ENCODE measurements at regions not wholly inside any gene's neighbourhood (a gene's known extent, or its start where the extent isn't known, plus 50 kb on each side); places are given as distances from the start of the nearest gene placed in this dataset.

DNA sequence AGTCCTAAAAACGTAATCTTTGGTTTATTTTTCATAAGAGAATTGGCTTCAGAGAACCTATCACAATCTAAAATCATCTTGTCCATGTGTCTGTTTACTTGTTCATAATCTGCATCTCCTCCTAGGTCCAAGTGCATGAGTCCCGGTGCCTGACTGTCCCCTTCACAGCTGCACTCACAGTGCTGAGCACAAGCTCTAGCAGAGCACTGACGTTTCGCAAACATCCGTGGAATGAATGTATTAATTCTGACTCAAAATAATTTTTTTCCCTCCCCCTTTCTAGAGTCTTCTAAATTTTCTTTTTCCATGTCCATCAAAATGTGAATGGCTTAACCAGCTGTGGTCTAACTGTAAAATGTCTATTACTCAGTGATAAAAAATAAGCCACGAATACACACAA is 245.5 kb upstream of the TSHZ3 start:
- H3K4me1 ChIP-seq (ENCODE audit: control insufficient read depth, insufficient read depth, low read length) = no peaks in the 10 kb centered on the region
- no peaks in the 10 kb centered on the region for H3K36me3 ChIP-seq (ENCODE audit: control insufficient read depth, insufficient read depth, low read length)
- no peak overlapping the region for H3K27ac ChIP-seq (ENCODE audit: low read length)
- H3K27me3 ChIP-seq (ENCODE audit: control insufficient read depth, insufficient read depth, low read length) = peaks cover 2% of the 10 kb centered on the region
- WGBS (ENCODE audit: insufficient coverage) = 27% methylated on average over 2 of the region's 6 CpGs
- no peak for DNase-seq
- H3K9me3 ChIP-seq (replicated peaks; ENCODE audit: control insufficient read depth, low read depth, low read length) = no peaks in the 10 kb centered on the region
- H3K4me3 ChIP-seq (ENCODE audit: low read length) = no peak overlapping the region

- no peaks in the 10 kb centered on the region for H3K4me1 ChIP-seq (ENCODE audit: control insufficient read depth, insufficient read depth, low read length)
- H3K27ac ChIP-seq (ENCODE audit: low read length) = no peak overlapping the region
- H3K27me3 ChIP-seq (ENCODE audit: control insufficient read depth, insufficient read depth, low read length) = peaks cover 2% of the 10 kb centered on the region
- no peaks in the 10 kb centered on the region for H3K9me3 ChIP-seq (replicated peaks; ENCODE audit: control insufficient read depth, low read depth, low read length)
- whole genome bisulfite sequencing (ENCODE audit: insufficient coverage) = 71% methylated on average over 3 of the region's 4 CpGs
- H3K36me3 ChIP-seq (ENCODE audit: control insufficient read depth, insufficient read depth, low read length) = no peaks in the 10 kb centered on the region
- no peak overlapping the region for H3K4me3 ChIP-seq (ENCODE audit: low read length)
- no peak for DNase-seq
Observed at GRCh38 chr19:31595521-31595920, 246.3 kb upstream of the TSHZ3 start.

DNA sequence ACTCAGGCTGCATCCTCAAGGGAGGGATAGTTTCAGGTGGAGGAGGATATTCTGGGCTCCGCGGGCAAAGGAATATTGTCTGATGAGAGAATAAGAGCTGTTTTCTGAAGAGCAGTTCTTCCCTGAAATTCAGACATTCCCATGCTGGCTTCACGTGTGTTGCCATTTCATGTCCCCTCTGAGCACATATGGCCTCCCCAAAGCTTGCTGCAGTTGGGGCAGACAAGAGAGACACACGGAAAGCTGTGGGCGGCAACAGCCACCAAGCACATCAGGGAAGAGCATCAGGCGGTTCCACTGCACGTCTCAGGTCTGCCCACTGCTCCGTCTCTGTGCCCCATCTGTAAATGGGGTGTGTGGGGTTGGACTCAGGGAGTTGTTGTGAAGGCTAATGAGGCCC is 247.5 kb upstream of the TSHZ3 start:
- H3K4me1 ChIP-seq (ENCODE audit: control insufficient read depth, insufficient read depth, low read length) = no peaks in the 10 kb centered on the region
- no peak overlapping the region for H3K4me3 ChIP-seq (ENCODE audit: low read length)
- no peak for DNase-seq
- peaks cover 2% of the 10 kb centered on the region for H3K27me3 ChIP-seq (ENCODE audit: control insufficient read depth, insufficient read depth, low read length)
- 89% methylated on average over 6 of the region's 8 CpGs for WGBS (ENCODE audit: insufficient coverage)
- no peak overlapping the region for H3K27ac ChIP-seq (ENCODE audit: low read length)
- no peaks in the 10 kb centered on the region for H3K36me3 ChIP-seq (ENCODE audit: control insufficient read depth, insufficient read depth, low read length)
- H3K9me3 ChIP-seq (replicated peaks; ENCODE audit: control insufficient read depth, low read depth, low read length) = no peaks in the 10 kb centered on the region

DNA sequence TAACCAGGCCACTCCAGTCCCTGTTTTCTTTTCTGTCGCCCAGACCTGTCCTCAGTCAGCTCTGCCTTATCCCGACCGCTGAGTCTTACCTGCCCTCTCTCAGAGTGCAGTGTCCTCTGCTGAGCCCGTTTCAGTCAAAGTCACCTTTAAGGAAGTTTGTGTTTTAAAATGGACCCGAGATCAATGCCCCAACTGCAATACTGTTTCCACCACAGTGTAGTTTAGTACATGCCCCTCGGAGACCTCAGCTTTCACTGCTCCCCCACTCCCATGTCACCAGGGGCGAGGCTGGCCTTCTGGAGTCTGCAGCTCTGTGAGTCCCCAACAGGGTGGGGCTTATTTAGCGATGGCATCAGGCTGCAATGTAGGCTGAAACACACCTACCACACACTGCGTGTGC is 248.4 kb upstream of the TSHZ3 start:
- WGBS (ENCODE audit: insufficient coverage) = 90% methylated on average over 5 of the region's 9 CpGs
- no peaks in the 10 kb centered on the region for H3K9me3 ChIP-seq (replicated peaks; ENCODE audit: control insufficient read depth, low read depth, low read length)

GRCh38 chr19:31598730-31599238 is 249.5 kb upstream of the TSHZ3 start:
- WGBS (ENCODE audit: insufficient coverage) = no CpG with 5 or more reads among the region's 2 CpGs
- Histone ChIP-seq H3K27me3 (ENCODE audit: control insufficient read depth, insufficient read depth, low read length) (no peaks in the 10 kb centered on the region), H3K4me1 (ENCODE audit: control insufficient read depth, insufficient read depth, low read length) (no peaks in the 10 kb centered on the region), H3K27ac (ENCODE audit: low read length) (no peak overlapping the region), H3K9me3 (replicated peaks; ENCODE audit: control insufficient read depth, low read depth, low read length) (no peaks in the 10 kb centered on the region), H3K36me3 (ENCODE audit: control insufficient read depth, insufficient read depth, low read length) (no peaks in the 10 kb centered on the region), H3K4me3 (ENCODE audit: low read length) (no peak overlapping the region)
- DNase-seq = no peak

More for the DNA sequence above, 248.4 kb upstream of the TSHZ3 start:
- no peaks in the 10 kb centered on the region for H3K4me1 ChIP-seq (ENCODE audit: control insufficient read depth, insufficient read depth, low read length)
- DNase-seq = no peak
- H3K36me3 ChIP-seq (ENCODE audit: control insufficient read depth, insufficient read depth, low read length) = no peaks in the 10 kb centered on the region
- H3K27ac ChIP-seq (ENCODE audit: low read length) = no peak overlapping the region
- H3K27me3 ChIP-seq (ENCODE audit: control insufficient read depth, insufficient read depth, low read length) = no peaks in the 10 kb centered on the region
- no peak overlapping the region for H3K4me3 ChIP-seq (ENCODE audit: low read length)

- 84% methylated on average over 6 of the region's 11 CpGs for WGBS (ENCODE audit: insufficient coverage)
- H3K4me1 ChIP-seq (ENCODE audit: control insufficient read depth, insufficient read depth, low read length) = no peaks in the 10 kb centered on the region
- no peaks in the 10 kb centered on the region for H3K36me3 ChIP-seq (ENCODE audit: control insufficient read depth, insufficient read depth, low read length)
- no peaks in the 10 kb centered on the region for H3K27me3 ChIP-seq (ENCODE audit: control insufficient read depth, insufficient read depth, low read length)
- H3K9me3 ChIP-seq (replicated peaks; ENCODE audit: control insufficient read depth, low read depth, low read length) = no peaks in the 10 kb centered on the region
- no peak overlapping the region for H3K4me3 ChIP-seq (ENCODE audit: low read length)
- DNase-seq = no peak
- H3K27ac ChIP-seq (ENCODE audit: low read length) = no peak overlapping the region
Observed at GRCh38 chr19:31600731-31601295, 251.6 kb upstream of the TSHZ3 start.

DNA sequence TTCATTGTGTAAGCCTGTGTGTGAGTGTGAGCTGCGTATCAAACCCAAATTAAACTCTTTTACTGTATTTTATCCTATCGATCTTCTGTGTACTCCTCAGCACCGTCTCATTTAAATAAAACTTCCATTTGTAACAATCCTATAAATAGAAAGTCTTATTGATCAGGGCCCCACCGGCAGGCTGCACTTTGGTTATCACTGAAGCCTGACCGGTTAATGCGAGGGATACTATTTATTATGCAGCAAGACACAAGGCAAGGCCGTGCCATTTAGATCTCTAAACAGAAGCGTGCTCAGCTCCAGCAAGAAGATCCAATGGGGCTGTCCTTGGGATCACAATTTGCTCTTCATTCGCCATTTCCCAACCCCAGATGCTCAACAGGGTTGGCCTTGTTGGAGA is 252.6 kb upstream of the TSHZ3 start:
- DNase-seq = no peak
- Histone ChIP-seq H3K4me3 (ENCODE audit: low read length) (no peak overlapping the region), H3K9me3 (replicated peaks; ENCODE audit: control insufficient read depth, low read depth, low read length) (no peaks in the 10 kb centered on the region), H3K27ac (ENCODE audit: low read length) (no peak overlapping the region), H3K27me3 (ENCODE audit: control insufficient read depth, insufficient read depth, low read length) (no peaks in the 10 kb centered on the region), H3K4me1 (ENCODE audit: control insufficient read depth, insufficient read depth, low read length) (no peaks in the 10 kb centered on the region), H3K36me3 (ENCODE audit: control insufficient read depth, insufficient read depth, low read length) (no peaks in the 10 kb centered on the region)
- WGBS (ENCODE audit: insufficient coverage) = 88% methylated on average over 6 of the region's 9 CpGs

GRCh38 chr19:31602548-31602947 is 253.3 kb upstream of the TSHZ3 start:
- H3K36me3 ChIP-seq (ENCODE audit: control insufficient read depth, insufficient read depth, low read length) = no peaks in the 10 kb centered on the region

DNA sequence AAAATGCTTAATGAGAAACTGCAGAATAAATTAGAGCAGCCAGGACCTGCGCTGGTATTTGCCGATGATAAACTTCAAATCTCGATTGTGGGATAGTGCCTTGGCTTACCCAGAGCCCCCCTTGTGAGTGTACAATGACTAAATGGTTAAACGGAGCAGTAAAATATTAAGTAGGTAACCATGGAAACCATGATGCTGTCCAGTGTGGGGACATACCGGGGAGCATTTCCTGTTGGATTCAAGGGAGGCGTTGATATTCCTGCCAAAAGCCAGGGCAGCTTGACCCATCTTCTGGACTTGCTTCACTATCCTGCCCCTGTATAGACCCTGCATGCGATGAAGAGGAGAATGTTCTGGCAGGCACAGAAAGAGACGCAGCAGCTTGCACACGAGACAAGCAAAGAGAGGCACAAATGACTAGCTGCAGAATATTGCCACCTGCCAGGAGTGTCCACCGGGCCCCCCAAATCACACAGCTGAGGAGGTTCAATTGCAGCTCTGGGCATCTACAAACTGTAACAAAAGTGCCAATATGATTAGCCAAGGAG is 255.3 kb upstream of the TSHZ3 start:
- Histone ChIP-seq H3K9me3 (replicated peaks; ENCODE audit: control insufficient read depth, low read depth, low read length) (no peaks in the 10 kb centered on the region), H3K4me1 (ENCODE audit: control insufficient read depth, insufficient read depth, low read length) (no peaks in the 10 kb centered on the region), H3K4me3 (ENCODE audit: low read length) (no peak overlapping the region), H3K27ac (ENCODE audit: low read length) (no peak overlapping the region), H3K36me3 (ENCODE audit: control insufficient read depth, insufficient read depth, low read length) (no peaks in the 10 kb centered on the region), H3K27me3 (ENCODE audit: control insufficient read depth, insufficient read depth, low read length) (no peaks in the 10 kb centered on the region)
- peak; percentile 7 for DNase-seq
- 41% methylated on average over 8 of the region's 10 CpGs for WGBS (ENCODE audit: insufficient coverage)

More at GRCh38 chr19:31602548-31602947, 253.3 kb upstream of the TSHZ3 start:
- H3K4me1 ChIP-seq (ENCODE audit: control insufficient read depth, insufficient read depth, low read length) = no peaks in the 10 kb centered on the region
- no peak overlapping the region for H3K27ac ChIP-seq (ENCODE audit: low read length)
- no peak for DNase-seq
- H3K9me3 ChIP-seq (replicated peaks; ENCODE audit: control insufficient read depth, low read depth, low read length) = no peaks in the 10 kb centered on the region
- WGBS (ENCODE audit: insufficient coverage) = 96% methylated on average over 4 of the region's 4 CpGs
- no peaks in the 10 kb centered on the region for H3K27me3 ChIP-seq (ENCODE audit: control insufficient read depth, insufficient read depth, low read length)
- H3K4me3 ChIP-seq (ENCODE audit: low read length) = no peak overlapping the region

DNA sequence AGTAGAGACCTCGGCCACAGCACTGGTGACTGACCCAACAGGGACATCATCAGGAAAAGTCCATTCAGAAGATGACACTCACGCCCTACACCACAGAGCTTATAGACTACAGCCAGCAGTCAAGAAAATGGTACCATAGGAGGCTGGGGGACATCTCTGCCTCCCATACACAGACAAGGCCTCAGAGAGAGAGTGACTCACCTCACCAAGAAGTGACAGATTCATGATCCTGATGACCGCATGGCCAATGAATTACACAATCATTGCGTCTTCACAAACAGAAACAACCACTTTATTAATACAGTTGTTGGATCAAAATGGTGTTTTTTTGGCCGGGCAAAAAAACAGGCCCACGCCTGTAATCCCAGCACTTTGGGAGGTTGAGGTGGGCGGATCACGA is 260.8 kb upstream of the TSHZ3 start:
- no peaks in the 10 kb centered on the region for H3K9me3 ChIP-seq (replicated peaks; ENCODE audit: control insufficient read depth, low read depth, low read length)
- H3K27ac ChIP-seq (ENCODE audit: low read length) = no peak overlapping the region
- WGBS (ENCODE audit: insufficient coverage) = no CpG with 5 or more reads among the region's 8 CpGs
- peaks cover 4% of the 10 kb centered on the region for H3K4me1 ChIP-seq (ENCODE audit: control insufficient read depth, insufficient read depth, low read length)
- H3K36me3 ChIP-seq (ENCODE audit: control insufficient read depth, insufficient read depth, low read length) = no peaks in the 10 kb centered on the region
- no peak overlapping the region for H3K4me3 ChIP-seq (ENCODE audit: low read length)
- DNase-seq = no peak
- H3K27me3 ChIP-seq (ENCODE audit: control insufficient read depth, insufficient read depth, low read length) = no peaks in the 10 kb centered on the region

All from muscle of leg (tissue), 3 donors.